Sigmoid colon (tissue), 4 donors: ENCODE measurements at regions not wholly inside any gene's neighbourhood (a gene's known extent, or its start where the extent isn't known, plus 50 kb on each side); places are given as distances from the start of the nearest gene placed in this dataset.

Source experiments
- CTCF ChIP-seq, 4 experiments: fragments of 450-650 bp in 3 of 4; fragments of 200-600 bp in 1 of 4; IDR thresholded peaks; one replicate each; pipeline ENCODE4 v1.5.1; 2016 to 2019; ENCODE audit warnings: antibody characterized with exemption in 4 of 4, mild to moderate bottlenecking in 3 of 4, moderate library complexity in 2 of 4
- EP300 ChIP-seq, 4 donors: sonication (generic); formaldehyde crosslinking; IDR thresholded peaks; one replicate each; pipeline ENCODE4 v1.6.1; 2017; ENCODE audit warnings: antibody characterized with exemption in 4 of 4

GRCh38 chr14:65252482-65253255 lies 150.4 kb upstream of the MAX start:
- TF ChIP-seq EP300 (IDR thresholded peaks at IDR 0.05) (no peak), CTCF (IDR thresholded peaks at IDR 0.05) (no peak)
